HG03442 (cell line): ENCODE measurements at regions not wholly inside any gene's neighbourhood (a gene's known extent, or its start where the extent isn't known, plus 50 kb on each side); places are given as distances from the start of the nearest gene placed in this dataset.
A peak's percentile ranks its signal among the peaks of the same experiment; 100 is the strongest.

ENCODE experiments used
- ATAC-seq: cut with Tn5 transposase; IDR thresholded peaks from one replicate; pipeline ENCODE4 v1.9.1; 2021; ENCODE audit warnings: mild to moderate bottlenecking, moderate library complexity; ENCODE audit not compliant: unreplicated experiment

- peak; percentile 57 for ATAC-seq
Measured at GRCh38 chr2:59713577-59713976, 839.9 kb downstream of the BCL11A start.

- ATAC-seq: no peak
Measured at GRCh38 chr2:59711121-59711520, 842.3 kb downstream of the BCL11A start.

- ATAC-seq: no peak
Measured at GRCh38 chr2:59706729-59707128, 846.7 kb downstream of the BCL11A start.

- no peak for ATAC-seq
Measured at GRCh38 chr2:59703796-59704195, 849.7 kb downstream of the BCL11A start.

GRCh38 chr2:59702026-59702425 lies 851.4 kb downstream of the BCL11A start:
- ATAC-seq: no peak

- ATAC-seq: no peak
Measured at GRCh38 chr2:59701271-59701994, 852.0 kb downstream of the BCL11A start.

- no peak for ATAC-seq
Measured at GRCh38 chr2:59694176-59694575, 859.3 kb downstream of the BCL11A start.

- ATAC-seq: no peak
Measured at GRCh38 chr2:59693231-59693959, 860.1 kb downstream of the BCL11A start.

GRCh38 chr2:59691518-59692190 lies 861.8 kb downstream of the BCL11A start:
- ATAC-seq: no peak

- ATAC-seq: no peak
Measured at GRCh38 chr2:59690849-59691248, 862.6 kb downstream of the BCL11A start.

- no peak for ATAC-seq
Measured at GRCh38 chr2:59684771-59685166, 868.7 kb downstream of the BCL11A start.

- no peak for ATAC-seq
Measured at GRCh38 chr2:59684116-59684770, 869.2 kb downstream of the BCL11A start.

- ATAC-seq: no peak
Measured at GRCh38 chr2:59680863-59681262, 872.6 kb downstream of the BCL11A start.

GRCh38 chr2:59677158-59677557 lies 876.3 kb downstream of the BCL11A start:
- no peak for ATAC-seq

- ATAC-seq: no peak
Measured at GRCh38 chr2:59674100-59674499, 879.4 kb downstream of the BCL11A start.

- no peak for ATAC-seq
Measured at GRCh38 chr2:59665021-59665420, 888.4 kb downstream of the BCL11A start.

GRCh38 chr2:59662127-59662861 lies 891.2 kb downstream of the BCL11A start:
- ATAC-seq: no peak

GRCh38 chr2:59660262-59660661 lies 893.2 kb downstream of the BCL11A start:
- ATAC-seq: no peak

GRCh38 chr2:59658906-59659635 lies 894.4 kb downstream of the BCL11A start:
- no peak for ATAC-seq

- ATAC-seq: no peak
Measured at GRCh38 chr2:59655809-59656208, 897.6 kb downstream of the BCL11A start.
